Fibroblast of lung (primary cell): ENCODE measurements at regions not wholly inside any gene's neighbourhood (a gene's known extent, or its start where the extent isn't known, plus 50 kb on each side); places are given as distances from the start of the nearest gene placed in this dataset.
A peak's percentile ranks its signal among the peaks of the same experiment; 100 is the strongest.

ENCODE experiments used
- DNase-seq, 2 donors: peaks; one replicate each; pipeline versions ENCODE4 v3.0.0 to v3.0.0-alpha.2; 2010; ENCODE audit warnings: low read depth in 2 of 2
- H2AFZ ChIP-seq: 2 replicates; pipeline ENCODE4 v1.5.1; 2012; ENCODE audit warnings: low read length, control low read depth, inconsistent platforms
- H3K27ac ChIP-seq: 2 replicates; pipeline ENCODE4 v1.5.1; 2011; ENCODE audit warnings: low read length, control low read depth; ENCODE audit not compliant: insufficient read depth
- H3K27me3 ChIP-seq: 2 replicates; pipeline ENCODE4 v1.5.1; 2011; ENCODE audit warnings: mild to moderate bottlenecking, low read length; ENCODE audit not compliant: control insufficient read depth, insufficient read depth
- H3K36me3 ChIP-seq: 2 replicates; pipeline ENCODE4 v1.5.1; 2011; ENCODE audit warnings: low read length; ENCODE audit not compliant: control insufficient read depth, insufficient read depth
- H3K4me1 ChIP-seq: 2 replicates; pipeline ENCODE4 v1.5.1; 2011; ENCODE audit warnings: low read length; ENCODE audit not compliant: control insufficient read depth, insufficient read depth; ENCODE audit errors: extremely low read depth
- H3K4me2 ChIP-seq: 2 replicates; pipeline ENCODE4 v1.5.1; 2011; ENCODE audit warnings: low read length, control low read depth; ENCODE audit not compliant: insufficient read depth; ENCODE audit errors: extremely low read depth
- H3K4me3 ChIP-seq, 4 experiments: fragments of 200-600 bp in 1 of 4; sonication (generic) in 1 of 4; replicated peaks in 1 of 4; 2 replicates each; pipeline ENCODE4 v1.5.1; 2011 to 2016; ENCODE audit warnings: low read length in 4 of 4, low read depth in 3 of 4, mild to moderate bottlenecking in 3 of 4, control low read depth in 2 of 4, inconsistent platforms in 1 of 4, mixed read lengths in 1 of 4; ENCODE audit not compliant: insufficient read depth in 1 of 4; ENCODE audit errors: control extremely low read depth in 1 of 4
- H3K79me2 ChIP-seq: 2 replicates; pipeline ENCODE4 v1.5.1; 2012; ENCODE audit warnings: mild to moderate bottlenecking, low read length, inconsistent platforms; ENCODE audit not compliant: control insufficient read depth, insufficient read depth
- H3K9ac ChIP-seq: 2 replicates; pipeline ENCODE4 v1.5.1; 2011; ENCODE audit warnings: mild to moderate bottlenecking, low read length, control low read depth; ENCODE audit not compliant: insufficient read depth
- H3K9me3 ChIP-seq: 2 replicates; pipeline ENCODE4 v1.5.1; 2012; ENCODE audit warnings: low read depth, low read length; ENCODE audit not compliant: control insufficient read depth, insufficient read depth
- H4K20me1 ChIP-seq: 2 replicates; pipeline ENCODE4 v1.5.1; 2011; ENCODE audit warnings: low read length; ENCODE audit not compliant: control insufficient read depth, insufficient read depth; ENCODE audit errors: extremely low read depth
- CTCF ChIP-seq, 2 donors: IDR thresholded peaks in 1 of 2; conservative IDR thresholded peaks in 1 of 2; 1 replicate in 1 of 2; 2 replicates in 1 of 2; pipeline ENCODE4 v1.5.1; 2011 to 2012; ENCODE audit warnings: low read length in 2 of 2, control low read depth in 1 of 2, inconsistent platforms in 1 of 2, low read depth in 1 of 2, mild to moderate bottlenecking in 1 of 2
- EZH2 ChIP-seq: IDR thresholded peaks from 2 replicates; pipeline ENCODE4 v1.5.1; 2012; ENCODE audit warnings: low read length, control low read depth, mild to moderate bottlenecking; ENCODE audit errors: missing control alignments

- Histone ChIP-seq H2AFZ (no peak overlapping the region), H3K36me3 (no peaks in the 10 kb centered on the region), H3K9ac (no peak overlapping the region), H3K79me2 (no peaks in the 10 kb centered on the region), H3K4me3 (no peak overlapping the region), H3K4me2 (no peak overlapping the region), H4K20me1 (no peaks in the 10 kb centered on the region), H3K27ac (no peak overlapping the region), H3K27me3 (no peaks in the 10 kb centered on the region), H3K9me3 (no peaks in the 10 kb centered on the region), H3K4me1 (no peaks in the 10 kb centered on the region)
- TF ChIP-seq EZH2 (no peak), CTCF (conservative IDR thresholded peaks at IDR 0.05 in 1 of 2, IDR thresholded peaks at IDR 0.05 in 1 of 2; ENCODE audit: low read depth in 1 of 2, low read length in 2 of 2) (no peak)
- peak in 1 of 2 donors; percentile 13 for DNase-seq
Observed at GRCh38 chr2:118584877-118585276, 262.6 kb downstream of the EN1 start.

- H3K27ac ChIP-seq = no peak overlapping the region
- no peaks in the 10 kb centered on the region for H3K9me3 ChIP-seq
- no peak for TF ChIP-seq EZH2
- no peak for TF ChIP-seq CTCF (conservative IDR thresholded peaks at IDR 0.05 in 1 of 2, IDR thresholded peaks at IDR 0.05 in 1 of 2; ENCODE audit: low read depth in 1 of 2, low read length in 2 of 2)
- DNase-seq = no peak
- H2AFZ ChIP-seq = no peak overlapping the region
- no peak overlapping the region for H3K4me3 ChIP-seq
- no peak overlapping the region for H3K9ac ChIP-seq
- no peaks in the 10 kb centered on the region for H3K79me2 ChIP-seq
- H3K4me1 ChIP-seq = no peaks in the 10 kb centered on the region
- no peak overlapping the region for H3K4me2 ChIP-seq
- H4K20me1 ChIP-seq = no peaks in the 10 kb centered on the region
- no peaks in the 10 kb centered on the region for H3K27me3 ChIP-seq
- no peaks in the 10 kb centered on the region for H3K36me3 ChIP-seq
Observed at GRCh38 chr2:118584062-118584749, 263.2 kb downstream of the EN1 start.

- no peaks in the 10 kb centered on the region for H3K79me2 ChIP-seq
- no peaks in the 10 kb centered on the region for H3K4me1 ChIP-seq
- no peaks in the 10 kb centered on the region for H3K27me3 ChIP-seq
- H3K36me3 ChIP-seq = no peaks in the 10 kb centered on the region
- TF ChIP-seq CTCF (conservative IDR thresholded peaks at IDR 0.05 in 1 of 2, IDR thresholded peaks at IDR 0.05 in 1 of 2; ENCODE audit: low read depth in 1 of 2, low read length in 2 of 2) (no peak), EZH2 (no peak)
- H4K20me1 ChIP-seq = no peaks in the 10 kb centered on the region
- no peak overlapping the region for H3K4me2 ChIP-seq
- DNase-seq = no peak
- H3K27ac ChIP-seq = no peak overlapping the region
- H3K9ac ChIP-seq = no peak overlapping the region
- no peak overlapping the region for H2AFZ ChIP-seq
- no peak overlapping the region for H3K4me3 ChIP-seq
- no peaks in the 10 kb centered on the region for H3K9me3 ChIP-seq
Observed at GRCh38 chr2:118582058-118582457, 265.4 kb downstream of the EN1 start.
